ENCODE measurements at regions not wholly inside any gene's neighbourhood (a gene's known extent, or its start where the extent isn't known, plus 50 kb on each side); places are given as distances from the start of the nearest gene placed in this dataset.
A peak's percentile ranks its signal among the peaks of the same experiment; 100 is the strongest.

GRCh38 chr3:150216866-150217600, 191.1 kb upstream of the TSC22D2 start:
- no peak for DNase-seq (ENCODE audit: low read depth in 3 of 3)

DNA sequence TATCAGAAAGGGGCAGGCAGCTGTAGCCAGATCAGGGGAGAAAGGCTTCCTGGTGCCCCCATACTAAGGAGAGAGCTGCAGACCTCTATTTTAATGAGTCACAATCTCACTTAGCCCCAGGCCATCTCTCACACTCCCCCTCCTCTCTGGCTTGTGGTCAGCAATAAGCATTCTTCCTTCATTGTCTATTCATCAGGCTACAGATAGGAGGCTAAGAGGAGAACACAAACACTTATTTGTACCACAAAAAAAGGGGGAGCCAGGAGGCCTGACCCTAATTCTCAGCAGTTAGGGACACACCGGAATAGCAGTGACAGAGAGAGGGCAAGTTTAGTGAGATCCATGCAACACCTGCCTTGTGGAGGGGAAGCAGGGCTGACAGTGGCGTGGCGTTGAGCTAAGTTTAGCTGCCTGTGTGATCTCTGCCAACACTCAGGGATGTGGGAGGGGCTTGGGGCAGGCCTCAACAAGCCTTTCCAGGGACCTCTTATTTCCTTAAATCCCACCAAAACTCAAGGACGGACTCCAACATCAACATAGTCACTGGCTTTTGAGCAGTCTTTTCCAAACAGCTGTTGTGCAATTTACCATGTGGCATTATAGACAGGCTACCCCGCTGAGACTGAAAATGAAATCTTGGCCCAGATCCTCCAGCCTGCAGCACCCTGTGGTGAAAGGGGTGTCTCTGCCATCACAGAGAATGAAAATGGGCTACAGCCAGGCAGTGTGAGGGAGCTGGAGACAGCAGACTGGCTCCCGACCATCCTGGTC, 191.9 kb upstream of the TSC22D2 start:
- DNase-seq (ENCODE audit: low read depth in 3 of 3), result no peak

GRCh38 chr3:150215616-150216015, 192.5 kb upstream of the TSC22D2 start:
- no peak for DNase-seq (ENCODE audit: low read depth in 3 of 3)

DNA sequence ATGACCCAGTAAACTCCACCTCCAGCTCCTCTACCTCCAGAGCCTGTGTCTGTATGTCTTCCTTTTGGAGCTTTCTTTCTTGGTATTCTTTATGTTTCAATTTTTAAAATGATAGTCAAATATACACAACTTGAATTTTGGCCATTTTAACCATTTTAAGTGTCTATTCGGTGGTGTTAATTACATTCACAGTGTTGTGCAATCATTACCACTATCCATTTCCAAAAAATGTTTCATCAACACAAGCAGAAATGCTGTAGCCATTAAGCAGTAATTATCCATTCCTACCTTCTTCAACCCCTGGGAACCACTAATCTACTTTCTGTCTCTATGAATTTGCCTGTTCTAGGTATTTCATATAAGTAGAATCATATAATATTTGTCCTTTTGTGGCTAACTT, 194.5 kb upstream of the TSC22D2 start:
- DNase-seq (ENCODE audit: low read depth in 3 of 3), result no peak

- no peak for DNase-seq (ENCODE audit: low read depth in 3 of 3)
Measured at GRCh38 chr3:150210461-150211110, 197.5 kb upstream of the TSC22D2 start.

DNA sequence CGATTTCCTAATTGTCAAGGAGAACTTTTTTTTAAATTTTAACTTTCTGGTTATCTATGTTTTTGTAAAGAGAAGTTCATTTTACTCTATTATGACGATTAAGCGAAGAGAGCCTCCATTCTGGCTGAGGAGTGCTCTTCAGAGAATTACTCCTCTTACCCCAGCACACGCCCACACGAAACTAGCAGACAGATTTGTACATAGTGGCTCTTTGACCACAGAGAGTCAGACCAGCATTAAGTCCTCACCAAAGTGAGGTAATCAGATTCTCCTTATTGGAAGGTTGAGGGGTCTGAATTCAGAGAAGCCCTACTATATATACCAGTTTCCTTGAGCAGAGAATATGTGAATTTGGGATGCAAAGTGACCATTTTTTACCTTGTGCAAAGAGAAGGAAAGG, 204.8 kb upstream of the TSC22D2 start:
- DNase-seq (ENCODE audit: low read depth in 3 of 3), result no peak

- DNase-seq (ENCODE audit: low read depth in 3 of 3), result no peak
Measured at GRCh38 chr3:150202711-150203110, 205.4 kb upstream of the TSC22D2 start.

DNA sequence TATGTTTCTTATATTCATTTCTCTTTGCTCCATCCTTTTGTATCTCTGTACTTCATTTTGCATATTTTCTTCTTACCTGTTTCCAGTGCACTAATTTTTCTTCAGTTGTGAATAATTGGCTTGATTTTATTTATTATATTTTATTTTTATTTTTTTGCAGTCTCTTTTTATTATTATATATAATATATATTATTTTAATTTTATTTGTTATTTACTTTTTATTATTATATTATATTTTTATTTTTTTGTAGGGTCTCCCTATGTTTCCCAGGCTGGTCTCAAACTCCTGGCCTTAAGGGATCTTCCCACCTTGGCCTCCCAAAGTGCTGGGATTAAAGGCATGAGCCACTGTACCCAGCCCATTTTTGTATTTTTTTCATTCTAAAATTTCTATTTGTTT, 213.1 kb upstream of the TSC22D2 start:
- no peak for DNase-seq (ENCODE audit: low read depth in 3 of 3)

GRCh38 chr3:150194513-150194912, 213.6 kb upstream of the TSC22D2 start:
- DNase-seq (ENCODE audit: low read depth in 3 of 3), result no peak

DNA sequence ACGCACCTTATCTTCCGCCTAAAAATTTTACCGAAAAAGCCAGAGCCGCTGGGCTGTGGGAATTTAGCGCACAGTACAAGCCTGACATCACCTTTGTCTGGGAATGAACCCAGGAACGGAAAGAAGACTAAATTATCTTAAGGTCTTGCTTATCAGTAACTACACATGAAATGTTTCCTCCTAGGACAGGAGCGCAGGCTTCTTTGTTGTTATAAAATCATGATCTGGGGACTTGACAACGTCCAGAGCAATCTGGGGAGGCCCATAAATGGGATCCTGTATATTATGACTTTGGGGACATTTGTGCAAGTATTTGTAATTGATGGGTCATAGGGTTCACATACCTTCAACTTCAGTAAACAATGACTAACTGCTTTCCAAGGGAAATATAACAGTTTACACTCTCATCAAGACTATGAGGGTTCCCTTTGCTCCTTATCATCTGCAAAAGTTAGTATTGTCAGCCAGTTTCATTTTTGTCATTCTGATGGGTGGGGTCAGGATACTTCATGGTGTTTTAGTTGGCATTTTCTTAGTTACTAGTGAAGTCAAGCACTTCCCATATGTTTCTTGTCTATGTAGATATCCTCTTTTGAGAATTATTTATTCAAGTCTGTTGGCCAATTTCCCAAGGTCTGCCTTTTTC, 213.9 kb upstream of the PFN2 start:
- DNase-seq (ENCODE audit: low read depth in 3 of 3), result no peak

DNA sequence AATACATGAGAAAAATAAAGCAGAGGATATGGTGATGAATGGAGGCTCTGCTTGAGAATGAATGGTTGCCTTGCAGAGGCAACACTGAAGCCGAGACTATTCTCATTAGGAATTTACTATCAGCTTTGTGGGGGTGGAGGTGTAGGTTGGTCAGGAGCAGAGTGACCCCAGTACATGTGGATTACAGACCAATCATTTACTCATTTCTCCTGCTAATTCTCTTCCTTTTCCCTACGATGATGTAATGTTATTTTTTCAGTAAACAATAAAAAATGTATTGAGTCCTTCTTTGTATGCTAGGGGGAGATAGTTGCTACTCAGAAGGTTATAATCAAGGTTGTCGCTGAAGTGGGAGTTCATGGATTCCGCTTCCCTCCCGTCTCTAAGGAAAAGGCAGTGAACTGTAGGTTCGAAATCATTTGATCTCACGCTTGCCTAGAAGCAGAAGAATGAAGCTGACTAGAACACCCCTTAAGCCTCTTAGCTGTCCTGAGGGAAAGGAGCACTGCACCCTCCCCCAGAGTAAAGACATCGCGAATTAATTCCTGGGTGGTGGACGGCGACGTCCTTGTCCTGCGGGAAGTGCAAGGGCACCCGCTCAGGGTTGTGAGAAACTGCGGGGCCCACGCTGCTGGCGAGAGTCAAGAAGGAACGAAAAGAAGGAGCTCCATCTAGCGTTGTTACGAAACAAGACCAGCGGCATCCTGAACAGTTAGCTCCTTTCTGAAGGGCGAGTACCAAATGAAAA, 213.2 kb upstream of the PFN2 start:
- DNase-seq (ENCODE audit: low read depth in 3 of 3), result peak in 2 of 3 experiments; percentile 11 to 15

GRCh38 chr3:150180334-150180733, 209.6 kb upstream of the PFN2 start:
- DNase-seq (ENCODE audit: low read depth in 3 of 3), result no peak

DNA sequence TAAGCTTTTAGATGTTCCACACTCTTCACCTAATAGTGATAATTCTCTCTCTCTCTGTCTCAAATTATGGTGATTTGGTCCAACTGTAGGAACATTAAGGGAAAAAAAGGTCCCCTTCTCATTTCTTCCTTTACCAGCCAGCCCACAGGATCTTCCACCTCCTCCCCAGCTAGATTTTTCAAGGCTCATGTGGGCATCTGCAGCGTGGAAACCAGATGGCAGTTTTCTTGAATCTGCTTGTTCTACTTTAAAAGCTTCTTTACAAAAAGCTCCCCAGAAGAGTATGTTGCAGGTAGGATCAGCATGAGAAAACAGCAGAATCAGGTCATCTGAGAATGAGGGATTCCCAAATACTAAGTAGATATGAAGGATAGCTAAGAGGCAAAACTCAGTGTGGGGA, 208.6 kb upstream of the PFN2 start:
- DNase-seq (ENCODE audit: low read depth in 3 of 3), result no peak

DNA sequence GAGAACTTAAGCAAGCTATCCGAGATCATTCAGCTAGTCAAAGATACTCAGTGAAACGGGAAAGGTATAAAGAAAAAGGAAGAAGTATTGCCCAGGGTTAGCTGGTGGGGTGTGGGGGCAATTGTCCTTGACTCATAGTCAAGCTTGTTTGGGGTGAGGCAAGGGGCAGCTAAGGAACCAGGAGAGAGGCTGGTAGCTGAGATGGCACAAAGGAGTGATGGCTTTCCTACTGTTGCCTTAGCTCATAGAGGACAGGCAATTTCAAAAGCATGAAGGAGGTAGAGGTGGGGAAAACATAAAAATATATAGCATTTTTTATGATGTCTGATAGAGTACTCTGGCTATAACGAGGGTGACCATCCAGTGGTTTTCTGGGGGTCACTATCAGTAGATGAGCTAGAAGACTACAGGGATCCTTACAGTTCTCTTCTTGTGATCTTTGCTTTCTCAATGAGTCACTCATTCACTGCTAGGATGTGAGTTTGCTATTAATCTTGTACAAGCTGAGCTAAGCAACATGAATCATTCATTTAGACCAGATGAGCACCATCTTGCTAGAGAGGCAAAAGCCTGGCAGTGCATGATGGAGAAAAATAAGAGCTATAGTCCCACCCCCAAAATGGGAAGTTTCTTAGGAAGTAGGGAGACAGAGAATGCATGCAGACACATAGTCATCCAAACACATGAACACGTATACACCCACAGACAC, 207.1 kb upstream of the PFN2 start:
- DNase-seq (ENCODE audit: low read depth in 3 of 3), result no peak

- no peak for DNase-seq (ENCODE audit: low read depth in 3 of 3)
Measured at GRCh38 chr3:150174179-150174578, 203.5 kb upstream of the PFN2 start.

DNA sequence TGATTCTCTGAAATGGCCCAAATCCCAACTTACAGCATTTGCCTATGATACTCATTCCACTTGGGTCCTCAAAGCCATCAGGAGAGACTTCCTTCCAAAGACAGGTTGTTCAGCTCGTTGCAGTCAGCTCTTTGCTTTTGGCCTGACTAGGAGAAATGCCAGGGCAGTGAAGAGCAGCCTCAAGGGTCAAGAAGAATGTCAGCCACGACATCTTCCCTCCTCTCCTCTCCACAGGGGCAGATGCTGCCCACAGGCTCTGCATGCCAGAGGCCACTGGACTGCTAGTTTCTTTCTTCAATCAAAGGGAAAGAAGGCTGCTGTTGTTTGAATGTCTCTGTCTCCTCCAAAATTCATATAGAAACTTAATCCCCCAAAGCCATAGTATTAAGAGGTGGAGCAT, 201.7 kb upstream of the PFN2 start:
- no peak for DNase-seq (ENCODE audit: low read depth in 3 of 3)

- no peak for DNase-seq (ENCODE audit: low read depth in 3 of 3)
Measured at GRCh38 chr3:150170852-150171520, 200.3 kb upstream of the PFN2 start.

DNA sequence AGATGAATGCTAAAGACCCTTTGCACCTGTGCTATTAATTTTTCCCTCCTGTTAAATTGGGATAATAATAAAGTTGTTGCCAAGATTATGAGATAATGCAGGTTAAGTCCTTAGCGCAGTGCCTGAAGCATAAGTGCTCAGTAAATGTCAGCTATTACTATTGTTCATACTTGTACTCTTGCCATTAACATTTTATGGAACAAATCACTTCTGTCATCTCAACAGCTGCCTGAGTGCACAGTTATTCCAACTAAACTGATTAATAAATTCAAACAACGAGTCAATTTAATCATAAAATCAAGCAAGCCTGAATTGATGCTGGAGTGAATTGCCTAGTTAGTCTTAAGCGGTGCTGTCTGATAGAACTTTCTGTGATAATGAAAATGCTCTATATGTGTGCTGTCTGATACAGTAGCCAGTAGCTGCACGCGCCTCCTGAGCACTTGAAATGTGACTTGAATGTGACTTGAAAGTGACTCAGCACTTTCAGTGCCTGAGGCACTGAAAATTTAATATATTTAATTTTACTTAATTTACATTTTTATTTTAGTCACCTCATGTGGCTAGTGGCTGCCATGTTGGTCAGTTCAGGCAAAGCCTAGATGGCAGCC, 198.7 kb upstream of the PFN2 start:
- no peak for DNase-seq (ENCODE audit: low read depth in 3 of 3)

GRCh38 chr3:150168698-150169097, 198.0 kb upstream of the PFN2 start:
- DNase-seq (ENCODE audit: low read depth in 3 of 3), result no peak

Data from stimulated activated CD4-positive, alpha-beta T cell treated with anti-CD3 and anti-CD28 coated beads, TNF-alpha, amount 100 ng/mL, for 4 hours (primary cell).